ENCODE measurements at regions not wholly inside any gene's neighbourhood (a gene's known extent, or its start where the extent isn't known, plus 50 kb on each side); places are given as distances from the start of the nearest gene placed in this dataset.

- TF ChIP-seq REST (IDR thresholded peaks at IDR 0.05) (no peak), FOXA2 (IDR thresholded peaks at IDR 0.05) (no peak)
These were observed 114.6 kb upstream of the ACP3 start (continued) for GRCh38 chr3:132202586-132202985.

GRCh38 chr3:132203889-132204596 is 113.2 kb upstream of the ACP3 start:
- Histone ChIP-seq H3K4me3 (ENCODE audit: low read depth in 1 of 3, low read length in 3 of 3) (no peak overlapping the region), H3K9me3 (ENCODE audit: control insufficient read depth in 4 of 4, low read length in 3 of 4) (no peaks in the 10 kb centered on the region), H3K27me3 (ENCODE audit: control insufficient read depth in 4 of 4, insufficient read depth in 4 of 4, low read length in 3 of 4) (no peaks in the 10 kb centered on the region), H3K4me1 (ENCODE audit: control insufficient read depth in 4 of 4, insufficient read depth in 4 of 4, low read length in 3 of 4) (no peaks in the 10 kb centered on the region), H3K36me3 (ENCODE audit: control insufficient read depth in 4 of 4, insufficient read depth in 3 of 4, low read depth in 1 of 4, low read length in 3 of 4) (no peaks in the 10 kb centered on the region), H3K27ac (ENCODE audit: low read depth in 1 of 2, low read length in 2 of 2) (no peak overlapping the region), H3K9ac (ENCODE audit: low read depth in 1 of 2, low read length in 2 of 2) (no peak overlapping the region)
- WGBS, result 70% methylated on average over 3 of the region's 3 CpGs
- no peak for TF ChIP-seq HNF4G (IDR thresholded peaks at IDR 0.05)
- no peak for TF ChIP-seq YY1 (IDR thresholded peaks at IDR 0.05)
- TF ChIP-seq ZBTB33 (IDR thresholded peaks at IDR 0.05), result no peak
- no peak for TF ChIP-seq FOXA2 (IDR thresholded peaks at IDR 0.05)
- TF ChIP-seq CTCF (IDR thresholded peaks at IDR 0.05; ENCODE audit: low read depth, low read length, missing input control), result no peak
- TF ChIP-seq GABPA (IDR thresholded peaks at IDR 0.05 in 1 of 2, conservative IDR thresholded peaks at IDR 0.05 in 1 of 2), result no peak
- TF ChIP-seq HNF4A (conservative IDR thresholded peaks at IDR 0.05), result no peak
- no peak for TF ChIP-seq REST (IDR thresholded peaks at IDR 0.05)
- no peak for TF ChIP-seq ATF3 (IDR thresholded peaks at IDR 0.05)
- no peak for TF ChIP-seq RAD21 (IDR thresholded peaks at IDR 0.05)
- no peak for DNase-seq (ENCODE audit: low spot score)

Measured in liver (tissue), 8 donors.